GM23338 (cell line): ENCODE measurements at regions not wholly inside any gene's neighbourhood (a gene's known extent, or its start where the extent isn't known, plus 50 kb on each side); places are given as distances from the start of the nearest gene placed in this dataset.

Experiments used
- ATAC-seq: fragments of 200-7000 bp; cut with Tn5 transposase; 3 replicates; pipeline ENCODE4 v1.9.1; 2020
- DNase-seq: peaks from one replicate; pipeline ENCODE4 v3.0.0-alpha.2; 2015; ENCODE audit warnings: low spot score
- H2AFZ ChIP-seq: fragments of 200-600 bp; sonication (generic); 2 replicates; pipeline ENCODE4 v1.8.0; 2016; ENCODE audit warnings: antibody characterized with exemption, mild to moderate bottlenecking, moderate library complexity
- H3F3A ChIP-seq: fragments of 200-600 bp; sonication (generic); replicated peaks from 2 replicates; pipeline ENCODE4 v1.8.0; 2017; ENCODE audit warnings: antibody characterized with exemption, mixed run types, low read depth
- H3K27ac ChIP-seq: fragments of 200-600 bp; sonication (generic); 2 replicates; pipeline ENCODE4 v1.6.1; 2016; ENCODE audit warnings: low read depth
- H3K27me3 ChIP-seq: fragments of 200-600 bp; sonication (generic); 2 replicates; pipeline ENCODE4 v1.8.0; 2016; ENCODE audit warnings: mild to moderate bottlenecking, mixed run types, moderate library complexity; ENCODE audit not compliant: insufficient read depth
- H3K36me3 ChIP-seq: fragments of 200-600 bp; sonication (generic); 2 replicates; pipeline ENCODE4 v1.8.0; 2016; ENCODE audit warnings: mild to moderate bottlenecking; ENCODE audit not compliant: insufficient read depth
- H3K4me1 ChIP-seq: fragments of 200-600 bp; sonication (generic); 2 replicates; pipeline ENCODE4 v1.8.0; 2016; ENCODE audit warnings: mild to moderate bottlenecking, moderate library complexity; ENCODE audit not compliant: insufficient read depth
- H3K4me2 ChIP-seq: fragments of 200-600 bp; sonication (generic); 2 replicates; pipeline ENCODE4 v1.7.1; 2017; ENCODE audit warnings: mixed run types
- H3K4me3 ChIP-seq: fragments of 200-600 bp; sonication (generic); 2 replicates; pipeline ENCODE4 v1.6.1; 2016; ENCODE audit warnings: mixed run types
- H3K79me2 ChIP-seq: fragments of 200-600 bp; sonication (generic); replicated peaks from 2 replicates; pipeline ENCODE4 v1.8.0; 2017; ENCODE audit warnings: mild to moderate bottlenecking; ENCODE audit not compliant: insufficient read depth
- H3K9me2 ChIP-seq: fragments of 200-600 bp; sonication (generic); 2 replicates; pipeline ENCODE4 v1.8.0; 2017; ENCODE audit not compliant: insufficient read depth
- H4K20me1 ChIP-seq: fragments of 200-600 bp; sonication (generic); replicated peaks from 2 replicates; pipeline ENCODE4 v1.8.0; 2017; ENCODE audit warnings: mild to moderate bottlenecking; ENCODE audit not compliant: insufficient read depth
- H3K27ac Mint-ChIP-seq: 2 replicates; pipeline ENCODE4 v1.8.0; 2020; ENCODE audit warnings: inconsistent platforms, mild to moderate bottlenecking, moderate library complexity, mixed read lengths
- H3K27me3 Mint-ChIP-seq: 3 replicates; pipeline ENCODE4 v1.8.0; 2022; ENCODE audit warnings: low read depth, mild to moderate bottlenecking, moderate library complexity, mixed read lengths, inconsistent platforms; ENCODE audit not compliant: insufficient read depth, poor library complexity
- H3K36me3 Mint-ChIP-seq: 3 replicates; pipeline ENCODE4 v1.8.0; 2021; ENCODE audit warnings: low read depth, mild to moderate bottlenecking, inconsistent platforms, moderate library complexity, mixed read lengths
- H3K4me1 Mint-ChIP-seq: 3 replicates; pipeline ENCODE4 v1.8.0; 2020; ENCODE audit warnings: mild to moderate bottlenecking, inconsistent platforms, mixed read lengths
- H3K4me3 Mint-ChIP-seq: 3 replicates; pipeline ENCODE4 v1.8.0; 2021; ENCODE audit warnings: moderate library complexity, mild to moderate bottlenecking, inconsistent platforms, mixed read lengths
- H3K9me3 Mint-ChIP-seq: 3 replicates; pipeline ENCODE4 v1.8.0; 2020; ENCODE audit warnings: moderate library complexity, mild to moderate bottlenecking, inconsistent platforms, mixed read lengths
- CREB1 ChIP-seq: fragments of 250-450 bp; sonication (Bioruptor Pico); IDR thresholded peaks from 2 replicates; pipeline ENCODE4 v1.5.0; 2020; ENCODE audit warnings: low read depth, mild to moderate bottlenecking, moderate library complexity
- EZH2 ChIP-seq: fragments of 200-600 bp; sonication (generic); IDR thresholded peaks from one replicate; pipeline ENCODE4 v1.8.0; 2017; ENCODE audit warnings: antibody characterized with exemption, mild to moderate bottlenecking, low read depth; ENCODE audit not compliant: unreplicated experiment
- EZH2phosphoT487 ChIP-seq: fragments of 200-600 bp; sonication (generic); IDR thresholded peaks from one replicate; pipeline ENCODE4 v1.8.1; 2018; ENCODE audit warnings: antibody characterized with exemption; ENCODE audit not compliant: unreplicated experiment
- JUNB ChIP-seq: IDR thresholded peaks from one replicate; pipeline ENCODE4 v1.6.1; 2016; ENCODE audit warnings: antibody characterized with exemption; ENCODE audit not compliant: unreplicated experiment
- NANOG ChIP-seq: IDR thresholded peaks from 2 replicates; pipeline ENCODE4 v1.6.1; 2016; ENCODE audit warnings: antibody characterized with exemption, borderline replicate concordance
- ZNF114 ChIP-seq: fragments of 250-450 bp; sonication (Bioruptor Pico); IDR thresholded peaks from 2 replicates; pipeline ENCODE4 v1.5.0; 2020; ENCODE audit warnings: mild to moderate bottlenecking, moderate library complexity
- ZNF331 ChIP-seq: fragments of 250-450 bp; sonication (Bioruptor Pico); IDR thresholded peaks from 2 replicates; pipeline ENCODE4 v1.5.0; 2020; ENCODE audit warnings: low read depth, mild to moderate bottlenecking, moderate library complexity
- TF ChIP-seq, protein P1 (sequence below), 2 experiments: fragments of 200-600 bp in 1 of 2; sonication (generic) in 1 of 2; conservative IDR thresholded peaks; 2 replicates each; pipeline versions ENCODE4 v1.5.1 to v1.6.1; 2016 to 2017; ENCODE audit warnings: antibody characterized with exemption in 2 of 2, low read depth in 2 of 2, mild to moderate bottlenecking in 2 of 2, moderate library complexity in 1 of 2
- TF ChIP-seq, protein P2 (sequence below): IDR thresholded peaks from one replicate; pipeline ENCODE4 v1.6.1; 2018; ENCODE audit warnings: antibody characterized with exemption; ENCODE audit not compliant: unreplicated experiment
- TF ChIP-seq, protein P3 (sequence below): IDR thresholded peaks from 2 replicates; pipeline ENCODE4 v1.6.1; 2016; ENCODE audit warnings: antibody characterized with exemption

DNA sequence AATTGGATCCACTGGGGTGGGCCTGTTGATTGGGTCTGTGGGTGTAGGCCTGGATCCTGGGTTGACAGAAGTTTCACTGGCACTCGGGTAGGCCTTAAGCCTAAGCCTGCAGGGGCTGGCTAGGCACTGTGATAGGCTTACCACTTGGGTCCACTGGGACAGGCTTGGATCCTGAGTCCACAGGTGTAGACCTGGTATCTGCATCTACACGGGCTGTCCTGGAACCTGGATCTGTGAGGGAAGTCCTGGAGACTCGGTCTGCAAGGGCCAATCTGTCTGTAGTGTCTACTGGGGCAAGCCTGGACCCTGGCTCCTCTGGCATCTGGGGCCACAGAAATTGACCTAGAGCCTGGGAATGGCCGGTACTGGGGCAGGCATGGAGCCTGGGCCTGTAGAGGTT is 219.0 kb upstream of the NRG3 start (continued):
- TF ChIP-seq, protein P1, sequence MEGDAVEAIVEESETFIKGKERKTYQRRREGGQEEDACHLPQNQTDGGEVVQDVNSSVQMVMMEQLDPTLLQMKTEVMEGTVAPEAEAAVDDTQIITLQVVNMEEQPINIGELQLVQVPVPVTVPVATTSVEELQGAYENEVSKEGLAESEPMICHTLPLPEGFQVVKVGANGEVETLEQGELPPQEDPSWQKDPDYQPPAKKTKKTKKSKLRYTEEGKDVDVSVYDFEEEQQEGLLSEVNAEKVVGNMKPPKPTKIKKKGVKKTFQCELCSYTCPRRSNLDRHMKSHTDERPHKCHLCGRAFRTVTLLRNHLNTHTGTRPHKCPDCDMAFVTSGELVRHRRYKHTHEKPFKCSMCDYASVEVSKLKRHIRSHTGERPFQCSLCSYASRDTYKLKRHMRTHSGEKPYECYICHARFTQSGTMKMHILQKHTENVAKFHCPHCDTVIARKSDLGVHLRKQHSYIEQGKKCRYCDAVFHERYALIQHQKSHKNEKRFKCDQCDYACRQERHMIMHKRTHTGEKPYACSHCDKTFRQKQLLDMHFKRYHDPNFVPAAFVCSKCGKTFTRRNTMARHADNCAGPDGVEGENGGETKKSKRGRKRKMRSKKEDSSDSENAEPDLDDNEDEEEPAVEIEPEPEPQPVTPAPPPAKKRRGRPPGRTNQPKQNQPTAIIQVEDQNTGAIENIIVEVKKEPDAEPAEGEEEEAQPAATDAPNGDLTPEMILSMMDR (conservative IDR thresholded peaks at IDR 0.05; ENCODE audit: low read depth in 2 of 2): no peak
- TF ChIP-seq NANOG (no peak), JUNB (no peak), CREB1 (no peak), ZNF114 (CRISPR knock-in tag) (no peak), EZH2phosphoT487 (no peak), ZNF331 (no peak)
- TF ChIP-seq, protein P2, sequence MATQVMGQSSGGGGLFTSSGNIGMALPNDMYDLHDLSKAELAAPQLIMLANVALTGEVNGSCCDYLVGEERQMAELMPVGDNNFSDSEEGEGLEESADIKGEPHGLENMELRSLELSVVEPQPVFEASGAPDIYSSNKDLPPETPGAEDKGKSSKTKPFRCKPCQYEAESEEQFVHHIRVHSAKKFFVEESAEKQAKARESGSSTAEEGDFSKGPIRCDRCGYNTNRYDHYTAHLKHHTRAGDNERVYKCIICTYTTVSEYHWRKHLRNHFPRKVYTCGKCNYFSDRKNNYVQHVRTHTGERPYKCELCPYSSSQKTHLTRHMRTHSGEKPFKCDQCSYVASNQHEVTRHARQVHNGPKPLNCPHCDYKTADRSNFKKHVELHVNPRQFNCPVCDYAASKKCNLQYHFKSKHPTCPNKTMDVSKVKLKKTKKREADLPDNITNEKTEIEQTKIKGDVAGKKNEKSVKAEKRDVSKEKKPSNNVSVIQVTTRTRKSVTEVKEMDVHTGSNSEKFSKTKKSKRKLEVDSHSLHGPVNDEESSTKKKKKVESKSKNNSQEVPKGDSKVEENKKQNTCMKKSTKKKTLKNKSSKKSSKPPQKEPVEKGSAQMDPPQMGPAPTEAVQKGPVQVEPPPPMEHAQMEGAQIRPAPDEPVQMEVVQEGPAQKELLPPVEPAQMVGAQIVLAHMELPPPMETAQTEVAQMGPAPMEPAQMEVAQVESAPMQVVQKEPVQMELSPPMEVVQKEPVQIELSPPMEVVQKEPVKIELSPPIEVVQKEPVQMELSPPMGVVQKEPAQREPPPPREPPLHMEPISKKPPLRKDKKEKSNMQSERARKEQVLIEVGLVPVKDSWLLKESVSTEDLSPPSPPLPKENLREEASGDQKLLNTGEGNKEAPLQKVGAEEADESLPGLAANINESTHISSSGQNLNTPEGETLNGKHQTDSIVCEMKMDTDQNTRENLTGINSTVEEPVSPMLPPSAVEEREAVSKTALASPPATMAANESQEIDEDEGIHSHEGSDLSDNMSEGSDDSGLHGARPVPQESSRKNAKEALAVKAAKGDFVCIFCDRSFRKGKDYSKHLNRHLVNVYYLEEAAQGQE: no peak
- TF ChIP-seq, protein P3, sequence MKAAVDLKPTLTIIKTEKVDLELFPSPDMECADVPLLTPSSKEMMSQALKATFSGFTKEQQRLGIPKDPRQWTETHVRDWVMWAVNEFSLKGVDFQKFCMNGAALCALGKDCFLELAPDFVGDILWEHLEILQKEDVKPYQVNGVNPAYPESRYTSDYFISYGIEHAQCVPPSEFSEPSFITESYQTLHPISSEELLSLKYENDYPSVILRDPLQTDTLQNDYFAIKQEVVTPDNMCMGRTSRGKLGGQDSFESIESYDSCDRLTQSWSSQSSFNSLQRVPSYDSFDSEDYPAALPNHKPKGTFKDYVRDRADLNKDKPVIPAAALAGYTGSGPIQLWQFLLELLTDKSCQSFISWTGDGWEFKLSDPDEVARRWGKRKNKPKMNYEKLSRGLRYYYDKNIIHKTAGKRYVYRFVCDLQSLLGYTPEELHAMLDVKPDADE: no peak

DNA sequence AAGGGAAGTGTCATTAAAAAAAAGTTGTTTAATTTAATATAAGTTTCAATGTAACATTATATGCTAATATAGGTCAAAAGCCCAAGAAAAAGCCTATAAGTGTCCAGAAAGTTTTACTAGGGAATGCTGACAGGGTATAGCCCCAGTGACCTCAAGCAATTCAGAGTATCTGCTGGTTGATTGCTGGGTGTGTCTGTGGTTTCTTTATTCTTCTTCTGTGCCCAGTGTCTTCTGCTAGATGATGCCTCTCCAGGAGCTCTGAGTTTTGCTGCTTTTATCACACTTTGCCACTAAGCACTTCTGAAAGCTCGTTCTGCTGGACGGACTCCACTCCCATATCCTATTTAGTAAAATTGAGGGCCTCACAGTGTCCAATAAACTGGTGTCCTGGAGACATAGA is 212.2 kb upstream of the NRG3 start:
- Histone ChIP-seq H3K27ac (no peak overlapping the region), H3K27me3 (no peaks in the 10 kb centered on the region), H3K4me3 (no peak overlapping the region), H3K79me2 (no peaks in the 10 kb centered on the region), H3K4me1 (no peaks in the 10 kb centered on the region), H3K9me2 (0 out of 2 replicates have a peak, but pooled peaks cover 3% of the 10 kb centered on the region), H3K36me3 (no peaks in the 10 kb centered on the region), H3K4me2 (no peak overlapping the region), H4K20me1 (no peaks in the 10 kb centered on the region), H2AFZ (no peak overlapping the region), H3F3A (no peaks in the 10 kb centered on the region)
- Mint-ChIP-seq H3K27me3 (peaks cover 1% of the 10 kb centered on the region), H3K9me3 (peaks cover 4% of the 10 kb centered on the region; the same call in 2 of the 3 replicates), H3K4me1 (no peaks in the 10 kb centered on the region), H3K36me3 (no peaks in the 10 kb centered on the region), H3K27ac (no peak overlapping the region), H3K4me3 (no peak overlapping the region)
- ATAC-seq: no peak
- no peak for DNase-seq
- TF ChIP-seq, protein P3: no peak
- TF ChIP-seq, protein P2: no peak
- TF ChIP-seq NANOG (no peak), CREB1 (no peak), ZNF331 (no peak), EZH2 (no peak)
